Mesenchymal stem cell (in vitro differentiated cells and primary cell): ENCODE measurements at regions not wholly inside any gene's neighbourhood (a gene's known extent, or its start where the extent isn't known, plus 50 kb on each side); places are given as distances from the start of the nearest gene placed in this dataset.

Source experiments
- DNase-seq: peaks from one replicate; pipeline ENCODE4 v3.0.0-alpha.2; 2013
- H2AFZ ChIP-seq: one replicate; pipeline ENCODE4 v1.6.1; 2013; ENCODE audit warnings: low read depth, mild to moderate bottlenecking, control low read depth, inconsistent platforms, low read length, moderate library complexity
- H2AK5ac ChIP-seq: 2 replicates; pipeline ENCODE4 v1.6.1; 2013; ENCODE audit warnings: low read length, moderate library complexity, mild to moderate bottlenecking, inconsistent platforms; ENCODE audit not compliant: severe bottlenecking
- H2BK120ac ChIP-seq: one replicate; pipeline ENCODE4 v1.6.1; 2013; ENCODE audit warnings: low read depth, mild to moderate bottlenecking, inconsistent platforms, low read length, moderate library complexity
- H2BK12ac ChIP-seq, 2 experiments: one replicate each; pipeline ENCODE4 v1.6.1; 2013; ENCODE audit warnings: inconsistent platforms in 2 of 2, low read length in 2 of 2, mild to moderate bottlenecking in 2 of 2, moderate library complexity in 2 of 2, control low read depth in 1 of 2
- H2BK15ac ChIP-seq: one replicate; pipeline ENCODE4 v1.6.1; 2013; ENCODE audit warnings: mild to moderate bottlenecking, low read depth, inconsistent platforms; ENCODE audit not compliant: poor library complexity, severe bottlenecking
- H2BK5ac ChIP-seq: 2 replicates; pipeline ENCODE4 v1.6.1; 2013; ENCODE audit warnings: low read depth, mild to moderate bottlenecking, low read length, control low read depth, inconsistent platforms; ENCODE audit not compliant: poor library complexity, severe bottlenecking
- H3K14ac ChIP-seq, 2 experiments: one replicate each; pipeline ENCODE4 v1.6.1; 2013; ENCODE audit warnings: inconsistent platforms in 2 of 2, low read length in 2 of 2, control low read depth in 1 of 2, mild to moderate bottlenecking in 1 of 2, moderate library complexity in 1 of 2
- H3K18ac ChIP-seq, 2 experiments: one replicate each; pipeline ENCODE4 v1.6.1; 2013; ENCODE audit warnings: inconsistent platforms in 2 of 2, low read length in 2 of 2, control low read depth in 1 of 2, low read depth in 1 of 2, mild to moderate bottlenecking in 1 of 2
- H3K23ac ChIP-seq, 2 experiments: one replicate each; pipeline ENCODE4 v1.6.1; 2013; ENCODE audit warnings: inconsistent platforms in 2 of 2, low read length in 2 of 2, mild to moderate bottlenecking in 2 of 2, moderate library complexity in 2 of 2, control low read depth in 1 of 2
- H3K27ac ChIP-seq: 2 replicates; pipeline ENCODE4 v1.5.1; 2013; ENCODE audit warnings: mild to moderate bottlenecking, moderate library complexity, low read length, control low read depth, inconsistent platforms; ENCODE audit not compliant: poor library complexity, severe bottlenecking
- H3K27me3 ChIP-seq, 2 experiments: 2 replicates each; pipeline versions ENCODE4 v1.6.1 to v1.7.0; 2013; ENCODE audit warnings: low read length in 2 of 2, mild to moderate bottlenecking in 2 of 2, moderate library complexity in 2 of 2, control low read depth in 1 of 2, inconsistent platforms in 1 of 2; ENCODE audit not compliant: control insufficient read depth in 1 of 2, insufficient read depth in 1 of 2
- H3K36me3 ChIP-seq, 2 experiments: 2 replicates each; pipeline versions ENCODE4 v1.6.1 to v1.7.0; 2013; ENCODE audit warnings: low read length in 2 of 2, control low read depth in 1 of 2, inconsistent platforms in 1 of 2, low read depth in 1 of 2, mild to moderate bottlenecking in 1 of 2; ENCODE audit not compliant: insufficient read depth in 2 of 2, control insufficient read depth in 1 of 2
- H3K4ac ChIP-seq, 2 experiments: one replicate each; pipeline ENCODE4 v1.6.1; 2013; ENCODE audit warnings: inconsistent platforms in 2 of 2, low read length in 2 of 2, mild to moderate bottlenecking in 2 of 2, moderate library complexity in 2 of 2, control low read depth in 1 of 2, low read depth in 1 of 2
- H3K4me1 ChIP-seq: 2 replicates; pipeline ENCODE4 v1.6.1; 2013; ENCODE audit warnings: low read depth, low read length, control low read depth; ENCODE audit not compliant: control insufficient read depth, insufficient read depth
- H3K4me2 ChIP-seq: 2 replicates; pipeline ENCODE4 v1.6.1; 2013; ENCODE audit warnings: low read length, mild to moderate bottlenecking, inconsistent platforms; ENCODE audit not compliant: poor library complexity, severe bottlenecking
- H3K4me3 ChIP-seq, 2 experiments: 2 replicates each; pipeline versions ENCODE4 v1.5.1 to v1.7.0; 2013; ENCODE audit warnings: low read length in 2 of 2, mild to moderate bottlenecking in 2 of 2, control low read depth in 1 of 2, low read depth in 1 of 2; ENCODE audit not compliant: insufficient read depth in 1 of 2
- H3K79me1 ChIP-seq: replicated peaks from 2 replicates; pipeline ENCODE4 v1.6.1; 2013; ENCODE audit warnings: mild to moderate bottlenecking, control low read depth, low read length, inconsistent platforms; ENCODE audit not compliant: poor library complexity, severe bottlenecking
- H3K9ac ChIP-seq: 2 replicates; pipeline ENCODE4 v1.7.0; 2013; ENCODE audit warnings: mild to moderate bottlenecking, low read length, moderate library complexity
- H3K9me3 ChIP-seq: 2 replicates; pipeline ENCODE4 v1.7.0; 2013; ENCODE audit warnings: mild to moderate bottlenecking, low read length; ENCODE audit not compliant: control insufficient read depth
- H4K8ac ChIP-seq: one replicate; pipeline ENCODE4 v1.6.1; 2013; ENCODE audit warnings: inconsistent platforms, mild to moderate bottlenecking, low read length, moderate library complexity
- H4K91ac ChIP-seq: one replicate; pipeline ENCODE4 v1.6.1; 2013; ENCODE audit warnings: mild to moderate bottlenecking, low read length, inconsistent platforms
- WGBS: methylation state at CpG from one replicate; pipeline ENCODE4 v1.1.7; 2013; ENCODE audit warnings: mixed read lengths; 5-methylcytosine and 5-hydroxymethylcytosine counted together

DNA sequence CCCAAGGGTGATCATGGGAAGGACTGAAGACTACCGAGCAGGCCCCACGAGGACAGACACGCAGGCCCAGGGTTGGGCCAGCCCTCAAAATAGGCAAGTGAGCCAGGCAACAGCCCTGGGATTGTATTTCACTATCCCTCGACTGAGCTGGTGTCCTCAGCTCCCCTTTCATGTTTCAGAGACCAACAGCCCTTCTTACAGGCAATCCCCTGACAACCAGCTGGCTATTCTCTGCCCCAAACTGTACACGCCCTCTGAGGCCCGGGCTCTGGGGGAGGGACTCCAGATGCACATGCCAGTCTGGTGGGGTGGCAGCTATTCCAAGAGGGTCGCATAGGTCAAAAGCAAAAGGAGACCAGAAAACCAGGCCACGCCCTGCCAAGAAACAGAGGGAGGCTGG is 243.0 kb downstream of the TOMM20 start:
- Histone ChIP-seq H3K18ac (no peak overlapping the region), H2BK5ac (no peak overlapping the region), H3K4me1 (peaks cover 3% of the 10 kb centered on the region), H3K9ac (no peak overlapping the region), H3K9me3 (peaks cover 3% of the 10 kb centered on the region), H2AFZ (no peak overlapping the region), H3K79me1 (no peaks in the 10 kb centered on the region), H3K4ac (no peak overlapping the region), H2BK15ac (no peak overlapping the region), H3K27ac (no peak overlapping the region), H3K36me3 (no peaks in the 10 kb centered on the region), H3K4me3 (no peak overlapping the region), H2BK120ac (no peak overlapping the region), H3K27me3 (no peaks in the 10 kb centered on the region), H3K23ac (no peak overlapping the region), H2BK12ac (no peak overlapping the region), H4K8ac (no peak overlapping the region), H3K4me2 (no peak overlapping the region), H2AK5ac (peak overlapping the region; percentile 9), H4K91ac (peak overlapping the region; percentile 25), H3K14ac (no peak overlapping the region)
- WGBS: 83% methylated on average over 8 of the region's 8 CpGs
- no peak for DNase-seq

DNA sequence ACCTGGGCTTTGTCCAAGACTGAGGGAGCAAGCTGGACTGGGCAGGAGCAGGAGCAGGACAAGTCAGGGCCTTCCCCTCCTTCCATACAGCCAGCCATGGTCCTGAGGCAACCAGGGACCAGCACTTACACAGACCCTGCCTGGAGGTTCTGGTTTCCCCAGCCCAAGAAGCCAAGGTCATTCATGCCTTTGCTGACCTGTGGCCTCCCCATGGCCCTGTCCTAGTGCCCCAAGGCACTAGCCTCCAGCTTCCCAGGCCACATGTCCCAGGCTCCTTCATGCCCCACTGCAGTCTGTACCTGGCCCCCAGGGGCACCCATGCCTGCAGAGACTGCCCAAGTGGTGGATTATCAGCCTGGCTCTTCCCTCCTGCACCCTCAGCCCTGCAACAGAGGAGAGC is 243.9 kb downstream of the TOMM20 start:
- Histone ChIP-seq H3K14ac (no peak overlapping the region), H3K4me2 (no peak overlapping the region), H3K79me1 (no peaks in the 10 kb centered on the region), H3K23ac (peak overlapping the region in 1 of 2 experiments; percentile 27), H3K27me3 (no peaks in the 10 kb centered on the region), H3K18ac (peak overlapping the region in 1 of 2 experiments; percentile 58), H2BK12ac (peak overlapping the region in 1 of 2 experiments; percentile 7), H2BK5ac (no peak overlapping the region), H3K36me3 (no peaks in the 10 kb centered on the region), H2AK5ac (no peak overlapping the region), H3K9ac (no peak overlapping the region), H2BK15ac (no peak overlapping the region), H3K9me3 (peaks cover 3% of the 10 kb centered on the region), H4K8ac (no peak overlapping the region), H4K91ac (peak overlapping the region; percentile 59), H3K4ac (peak overlapping the region in 1 of 2 experiments; percentile 19), H3K27ac (no peak overlapping the region), H2BK120ac (no peak overlapping the region), H2AFZ (no peak overlapping the region), H3K4me3 (no peak overlapping the region), H3K4me1 (peaks cover 3% of the 10 kb centered on the region)
- no peak for DNase-seq

DNA sequence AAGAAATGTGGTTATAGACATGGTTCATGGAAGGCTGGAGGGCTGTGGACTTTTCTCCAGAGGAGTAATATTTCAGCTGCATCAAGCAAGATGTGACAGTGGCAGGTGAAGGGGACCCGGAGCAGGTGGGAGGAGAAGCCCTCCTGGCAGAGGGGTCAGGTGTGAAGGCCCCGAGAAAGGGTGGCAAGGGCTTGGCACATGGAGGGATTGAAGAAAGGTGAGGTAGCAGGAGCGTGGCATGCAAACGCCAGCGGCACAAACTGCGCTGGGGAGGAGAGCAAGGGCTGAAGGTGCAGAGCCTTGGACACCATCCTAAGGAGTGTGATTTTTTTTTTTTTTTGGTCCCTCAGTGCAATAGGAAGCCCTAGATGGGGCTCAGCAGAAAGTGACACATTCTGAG is 244.6 kb downstream of the TOMM20 start:
- Histone ChIP-seq H3K27ac (no peak overlapping the region), H3K14ac (no peak overlapping the region), H2AK5ac (no peak overlapping the region), H2AFZ (no peak overlapping the region), H3K23ac (no peak overlapping the region), H4K91ac (no peak overlapping the region), H4K8ac (no peak overlapping the region), H3K4me1 (peaks cover 3% of the 10 kb centered on the region), H3K79me1 (no peaks in the 10 kb centered on the region), H2BK15ac (no peak overlapping the region), H2BK120ac (no peak overlapping the region), H3K9me3 (peaks cover 3% of the 10 kb centered on the region), H3K27me3 (no peaks in the 10 kb centered on the region), H2BK5ac (no peak overlapping the region), H3K9ac (no peak overlapping the region), H2BK12ac (no peak overlapping the region), H3K4ac (no peak overlapping the region), H3K18ac (no peak overlapping the region), H3K36me3 (no peaks in the 10 kb centered on the region), H3K4me3 (no peak overlapping the region), H3K4me2 (no peak overlapping the region)
- WGBS: 98% methylated on average over 6 of the region's 6 CpGs
- no peak for DNase-seq

DNA sequence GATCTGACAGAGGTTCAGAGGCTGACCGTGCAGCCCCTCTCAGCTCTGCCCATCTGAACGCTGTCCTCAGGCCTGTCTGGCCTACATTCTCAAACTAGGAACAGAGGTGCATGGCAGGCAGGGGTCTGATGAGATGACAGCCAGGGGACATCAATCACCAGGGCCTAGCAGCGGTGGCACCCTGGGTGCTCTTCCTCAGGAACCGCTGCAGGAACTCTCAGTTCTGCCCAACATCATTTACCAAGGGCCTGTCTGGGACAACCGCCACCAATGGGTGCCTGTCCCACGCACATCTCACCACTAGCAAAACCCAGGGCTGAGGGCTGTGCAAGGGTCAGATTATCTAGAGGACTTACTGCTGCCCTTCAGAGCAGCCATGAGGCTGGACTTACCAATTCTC is 245.7 kb downstream of the TOMM20 start:
- no peak overlapping the region for H2BK5ac ChIP-seq
- H3K23ac ChIP-seq: no peak overlapping the region
- H2BK15ac ChIP-seq: no peak overlapping the region
- 95% methylated on average over 6 of the region's 6 CpGs for WGBS
- H3K9me3 ChIP-seq: peaks cover 3% of the 10 kb centered on the region
- no peak overlapping the region for H3K4me3 ChIP-seq
- H3K27me3 ChIP-seq: no peaks in the 10 kb centered on the region
- no peak overlapping the region for H2AFZ ChIP-seq
- H4K8ac ChIP-seq: no peak overlapping the region
- no peak for DNase-seq
- no peak overlapping the region for H3K4me2 ChIP-seq
- H3K18ac ChIP-seq: no peak overlapping the region
- H3K14ac ChIP-seq: no peak overlapping the region
- H4K91ac ChIP-seq: no peak overlapping the region
- H3K79me1 ChIP-seq: no peaks in the 10 kb centered on the region
- no peaks in the 10 kb centered on the region for H3K36me3 ChIP-seq
- no peak overlapping the region for H2AK5ac ChIP-seq
- no peak overlapping the region for H3K9ac ChIP-seq
- peaks cover 3% of the 10 kb centered on the region for H3K4me1 ChIP-seq
- no peak overlapping the region for H2BK12ac ChIP-seq
- H3K27ac ChIP-seq: no peak overlapping the region
- H2BK120ac ChIP-seq: no peak overlapping the region
- H3K4ac ChIP-seq: no peak overlapping the region
